ENCODE measurements at regions not wholly inside any gene's neighbourhood (a gene's known extent, or its start where the extent isn't known, plus 50 kb on each side); places are given as distances from the start of the nearest gene placed in this dataset.

GRCh38 chr14:101223561-101224162, 320.1 kb upstream of the RTL1 start:
- Histone ChIP-seq H3K9ac (ENCODE audit: insufficient read length) (no peak overlapping the region), H3K36me3 (ENCODE audit: insufficient read depth, low read length) (no peaks in the 10 kb centered on the region), H3K4me3 (no peak overlapping the region), H3K9me3 (ENCODE audit: low read depth, low read length) (no peaks in the 10 kb centered on the region), H3K27ac (no peak overlapping the region)
- no peak for DNase-seq (ENCODE audit: low read depth, low spot score)
- TF ChIP-seq EZH2 (IDR thresholded peaks at IDR 0.05): no peak
- no peak for TF ChIP-seq FOXP2 (optimal IDR thresholded peaks at IDR 0.05; ENCODE audit: control extremely low read depth, extremely low read length, insufficient read depth)
- no peak for TF ChIP-seq POLR2AphosphoS5 (IDR thresholded peaks at IDR 0.05; ENCODE audit: borderline replicate concordance, low read depth, low read length)

GRCh38 chr14:101224356-101225156, 321.0 kb upstream of the RTL1 start:
- Histone ChIP-seq H3K9ac (ENCODE audit: insufficient read length) (no peak overlapping the region), H3K27ac (no peak overlapping the region), H3K9me3 (ENCODE audit: low read depth, low read length) (no peaks in the 10 kb centered on the region), H3K36me3 (ENCODE audit: insufficient read depth, low read length) (no peaks in the 10 kb centered on the region), H3K4me3 (no peak overlapping the region)
- DNase-seq (ENCODE audit: low read depth, low spot score): no peak
- TF ChIP-seq EZH2 (IDR thresholded peaks at IDR 0.05) (no peak), POLR2AphosphoS5 (IDR thresholded peaks at IDR 0.05; ENCODE audit: borderline replicate concordance, low read depth, low read length) (no peak), FOXP2 (optimal IDR thresholded peaks at IDR 0.05; ENCODE audit: control extremely low read depth, extremely low read length, insufficient read depth) (no peak)

- H3K4me3 ChIP-seq: no peak overlapping the region
- H3K27ac ChIP-seq: no peak overlapping the region
- no peaks in the 10 kb centered on the region for H3K9me3 ChIP-seq (ENCODE audit: low read depth, low read length)
- H3K9ac ChIP-seq (ENCODE audit: insufficient read length): no peak overlapping the region
- DNase-seq (ENCODE audit: low read depth, low spot score): no peak
- TF ChIP-seq POLR2AphosphoS5 (IDR thresholded peaks at IDR 0.05; ENCODE audit: borderline replicate concordance, low read depth, low read length): no peak
- TF ChIP-seq FOXP2 (optimal IDR thresholded peaks at IDR 0.05; ENCODE audit: control extremely low read depth, extremely low read length, insufficient read depth): no peak
- TF ChIP-seq EZH2 (IDR thresholded peaks at IDR 0.05): no peak
- no peaks in the 10 kb centered on the region for H3K36me3 ChIP-seq (ENCODE audit: insufficient read depth, low read length)
These were observed 321.9 kb upstream of the RTL1 start for GRCh38 chr14:101225157-101226152.

- no peak overlapping the region for H3K4me3 ChIP-seq
- no peak for DNase-seq (ENCODE audit: low read depth, low spot score)
- H3K27ac ChIP-seq: no peak overlapping the region
- no peaks in the 10 kb centered on the region for H3K36me3 ChIP-seq (ENCODE audit: insufficient read depth, low read length)
- TF ChIP-seq POLR2AphosphoS5 (IDR thresholded peaks at IDR 0.05; ENCODE audit: borderline replicate concordance, low read depth, low read length): no peak
- no peak for TF ChIP-seq FOXP2 (optimal IDR thresholded peaks at IDR 0.05; ENCODE audit: control extremely low read depth, extremely low read length, insufficient read depth)
- no peak for TF ChIP-seq EZH2 (IDR thresholded peaks at IDR 0.05)
- no peak overlapping the region for H3K9ac ChIP-seq (ENCODE audit: insufficient read length)
- H3K9me3 ChIP-seq (ENCODE audit: low read depth, low read length): no peaks in the 10 kb centered on the region
These were observed 322.7 kb upstream of the RTL1 start for GRCh38 chr14:101226265-101226602.

- no peak for DNase-seq (ENCODE audit: low read depth, low spot score)
These were observed 323.3 kb upstream of the RTL1 start for GRCh38 chr14:101226603-101227425.

GRCh38 chr14:101227611-101228594, 324.4 kb upstream of the RTL1 start:
- no peak overlapping the region for H3K9ac ChIP-seq (ENCODE audit: insufficient read length)
- no peaks in the 10 kb centered on the region for H3K36me3 ChIP-seq (ENCODE audit: insufficient read depth, low read length)
- TF ChIP-seq EZH2 (IDR thresholded peaks at IDR 0.05) (no peak), FOXP2 (optimal IDR thresholded peaks at IDR 0.05; ENCODE audit: control extremely low read depth, extremely low read length, insufficient read depth) (no peak), POLR2AphosphoS5 (IDR thresholded peaks at IDR 0.05; ENCODE audit: borderline replicate concordance, low read depth, low read length) (no peak)
- H3K4me3 ChIP-seq: no peak overlapping the region
- H3K9me3 ChIP-seq (ENCODE audit: low read depth, low read length): no peaks in the 10 kb centered on the region
- no peak overlapping the region for H3K27ac ChIP-seq
- DNase-seq (ENCODE audit: low read depth, low spot score): no peak

More at GRCh38 chr14:101226603-101227425, 323.3 kb upstream of the RTL1 start:
- no peak for TF ChIP-seq EZH2 (IDR thresholded peaks at IDR 0.05)
- TF ChIP-seq POLR2AphosphoS5 (IDR thresholded peaks at IDR 0.05; ENCODE audit: borderline replicate concordance, low read depth, low read length): no peak
- H3K4me3 ChIP-seq: no peak overlapping the region
- no peak overlapping the region for H3K9ac ChIP-seq (ENCODE audit: insufficient read length)
- no peaks in the 10 kb centered on the region for H3K36me3 ChIP-seq (ENCODE audit: insufficient read depth, low read length)
- no peak overlapping the region for H3K27ac ChIP-seq
- no peaks in the 10 kb centered on the region for H3K9me3 ChIP-seq (ENCODE audit: low read depth, low read length)

Data from SK-N-MC (cell line).